Gastroesophageal sphincter (tissue), 3 donors: ENCODE measurements at regions not wholly inside any gene's neighbourhood (a gene's known extent, or its start where the extent isn't known, plus 50 kb on each side); places are given as distances from the start of the nearest gene placed in this dataset.

ENCODE experiments used
- CTCF ChIP-seq, 4 experiments: fragments of 200-600 bp in 2 of 4; fragments of 450-650 bp in 2 of 4; sonication (generic) in 1 of 4; IDR thresholded peaks; one replicate each; pipeline ENCODE4 v1.5.1; 2017 to 2019; ENCODE audit warnings: antibody characterized with exemption in 4 of 4, mild to moderate bottlenecking in 2 of 4, moderate library complexity in 2 of 4
- EP300 ChIP-seq: sonication (generic); formaldehyde crosslinking; IDR thresholded peaks from one replicate; pipeline ENCODE4 v1.6.1; 2017; ENCODE audit warnings: antibody characterized with exemption, mild to moderate bottlenecking
- POLR2A ChIP-seq, 2 donors: fragments of 450-650 bp; IDR thresholded peaks; one replicate each; pipeline ENCODE4 v1.6.1; 2017; ENCODE audit warnings: antibody characterized with exemption in 2 of 2, mild to moderate bottlenecking in 2 of 2, moderate library complexity in 1 of 2
- POLR2AphosphoS5 ChIP-seq: sonication (generic); formaldehyde crosslinking; IDR thresholded peaks from one replicate; pipeline ENCODE4 v1.6.1; 2017; ENCODE audit warnings: antibody characterized with exemption

- TF ChIP-seq CTCF (IDR thresholded peaks at IDR 0.05) (no peak), POLR2A (IDR thresholded peaks at IDR 0.05) (no peak), POLR2AphosphoS5 (no peak), EP300 (no peak)
These were observed 763.7 kb upstream of the GRAMD2B start for GRCh38 chr5:125659316-125660023.
